HG02678 (cell line): ENCODE measurements at regions not wholly inside any gene's neighbourhood (a gene's known extent, or its start where the extent isn't known, plus 50 kb on each side); places are given as distances from the start of the nearest gene placed in this dataset.
"Not testable (repeated sequence)": the region's sequence is repeated elsewhere in the genome, so short reads cannot be mapped to it uniquely, and the experiment has no call there.

Source experiments
- ATAC-seq: cut with Tn5 transposase; IDR thresholded peaks from one replicate; pipeline ENCODE4 v1.9.1; 2021; ENCODE audit warnings: mild to moderate bottlenecking, moderate library complexity; ENCODE audit not compliant: unreplicated experiment

GRCh38 chr2:220374282-220374681 is 746.9 kb downstream of the SLC4A3 start:
- ATAC-seq = no peak

- no peak for ATAC-seq
Measured at GRCh38 chr2:220377482-220378155, 750.2 kb downstream of the SLC4A3 start.

GRCh38 chr2:220387758-220388157 is 760.3 kb downstream of the SLC4A3 start:
- ATAC-seq = not testable (repeated sequence)

- ATAC-seq = no peak
Measured at GRCh38 chr2:220393711-220394110, 766.3 kb downstream of the SLC4A3 start.

GRCh38 chr2:220394433-220394832 is 767.0 kb downstream of the SLC4A3 start:
- no peak for ATAC-seq

- ATAC-seq = no peak
Measured at GRCh38 chr2:220396287-220396686, 768.9 kb downstream of the SLC4A3 start.

- no peak for ATAC-seq
Measured at GRCh38 chr2:220410296-220410695, 782.9 kb downstream of the SLC4A3 start.

GRCh38 chr2:220417503-220417902 is 790.1 kb downstream of the SLC4A3 start:
- no peak for ATAC-seq

GRCh38 chr2:220419647-220420046 is 792.2 kb downstream of the SLC4A3 start:
- no peak for ATAC-seq

GRCh38 chr2:220420820-220421219 is 793.4 kb downstream of the SLC4A3 start:
- no peak for ATAC-seq

GRCh38 chr2:220422676-220423075 is 795.2 kb downstream of the SLC4A3 start:
- no peak for ATAC-seq

GRCh38 chr2:220424561-220424960 is 797.1 kb downstream of the SLC4A3 start:
- no peak for ATAC-seq

- no peak for ATAC-seq
Measured at GRCh38 chr2:220432645-220433044, 805.2 kb downstream of the SLC4A3 start.

- no peak for ATAC-seq
Measured at GRCh38 chr2:220433131-220433530, 805.7 kb downstream of the SLC4A3 start.

- ATAC-seq = no peak
Measured at GRCh38 chr2:220434385-220434784, 807.0 kb downstream of the SLC4A3 start.

- no peak for ATAC-seq
Measured at GRCh38 chr2:220437938-220438337, 810.5 kb downstream of the SLC4A3 start.

- ATAC-seq = no peak
Measured at GRCh38 chr2:220440731-220441130, 813.3 kb downstream of the SLC4A3 start.

GRCh38 chr2:220441404-220441803 is 814.0 kb downstream of the SLC4A3 start:
- ATAC-seq = no peak

- ATAC-seq = no peak
Measured at GRCh38 chr2:220442012-220442411, 814.6 kb downstream of the SLC4A3 start.

GRCh38 chr2:220445429-220446105 is 818.1 kb downstream of the SLC4A3 start:
- no peak for ATAC-seq

- ATAC-seq = no peak
Measured at GRCh38 chr2:220446106-220446712, 818.8 kb downstream of the SLC4A3 start.

- ATAC-seq = no peak
Measured at GRCh38 chr2:220450846-220451245, 823.4 kb downstream of the SLC4A3 start.
